ENCODE measurements at regions not wholly inside any gene's neighbourhood (a gene's known extent, or its start where the extent isn't known, plus 50 kb on each side); places are given as distances from the start of the nearest gene placed in this dataset.

GRCh38 chr15:66932634-66933024 lies 132.8 kb upstream of the SMAD3 start:
- no peaks in the 10 kb centered on the region for H3K36me3 ChIP-seq (replicated peaks)
- H3K27me3 ChIP-seq (replicated peaks), result no peaks in the 10 kb centered on the region
- in situ Hi-C loops (cut with HindIII; ENCODE audit: low pct_ligation_motif_present, low sequenced_read_pairs), result no loop called here
- no peak overlapping the region for H3K27ac ChIP-seq
- no peak overlapping the region for H3K4me3 ChIP-seq (ENCODE audit: low read depth, low read length)
- no peak for DNase-seq
- TF ChIP-seq, protein P1, sequence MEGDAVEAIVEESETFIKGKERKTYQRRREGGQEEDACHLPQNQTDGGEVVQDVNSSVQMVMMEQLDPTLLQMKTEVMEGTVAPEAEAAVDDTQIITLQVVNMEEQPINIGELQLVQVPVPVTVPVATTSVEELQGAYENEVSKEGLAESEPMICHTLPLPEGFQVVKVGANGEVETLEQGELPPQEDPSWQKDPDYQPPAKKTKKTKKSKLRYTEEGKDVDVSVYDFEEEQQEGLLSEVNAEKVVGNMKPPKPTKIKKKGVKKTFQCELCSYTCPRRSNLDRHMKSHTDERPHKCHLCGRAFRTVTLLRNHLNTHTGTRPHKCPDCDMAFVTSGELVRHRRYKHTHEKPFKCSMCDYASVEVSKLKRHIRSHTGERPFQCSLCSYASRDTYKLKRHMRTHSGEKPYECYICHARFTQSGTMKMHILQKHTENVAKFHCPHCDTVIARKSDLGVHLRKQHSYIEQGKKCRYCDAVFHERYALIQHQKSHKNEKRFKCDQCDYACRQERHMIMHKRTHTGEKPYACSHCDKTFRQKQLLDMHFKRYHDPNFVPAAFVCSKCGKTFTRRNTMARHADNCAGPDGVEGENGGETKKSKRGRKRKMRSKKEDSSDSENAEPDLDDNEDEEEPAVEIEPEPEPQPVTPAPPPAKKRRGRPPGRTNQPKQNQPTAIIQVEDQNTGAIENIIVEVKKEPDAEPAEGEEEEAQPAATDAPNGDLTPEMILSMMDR (IDR thresholded peaks at IDR 0.05; ENCODE audit: low read depth, low read length, missing control alignments), result no peak

DNA sequence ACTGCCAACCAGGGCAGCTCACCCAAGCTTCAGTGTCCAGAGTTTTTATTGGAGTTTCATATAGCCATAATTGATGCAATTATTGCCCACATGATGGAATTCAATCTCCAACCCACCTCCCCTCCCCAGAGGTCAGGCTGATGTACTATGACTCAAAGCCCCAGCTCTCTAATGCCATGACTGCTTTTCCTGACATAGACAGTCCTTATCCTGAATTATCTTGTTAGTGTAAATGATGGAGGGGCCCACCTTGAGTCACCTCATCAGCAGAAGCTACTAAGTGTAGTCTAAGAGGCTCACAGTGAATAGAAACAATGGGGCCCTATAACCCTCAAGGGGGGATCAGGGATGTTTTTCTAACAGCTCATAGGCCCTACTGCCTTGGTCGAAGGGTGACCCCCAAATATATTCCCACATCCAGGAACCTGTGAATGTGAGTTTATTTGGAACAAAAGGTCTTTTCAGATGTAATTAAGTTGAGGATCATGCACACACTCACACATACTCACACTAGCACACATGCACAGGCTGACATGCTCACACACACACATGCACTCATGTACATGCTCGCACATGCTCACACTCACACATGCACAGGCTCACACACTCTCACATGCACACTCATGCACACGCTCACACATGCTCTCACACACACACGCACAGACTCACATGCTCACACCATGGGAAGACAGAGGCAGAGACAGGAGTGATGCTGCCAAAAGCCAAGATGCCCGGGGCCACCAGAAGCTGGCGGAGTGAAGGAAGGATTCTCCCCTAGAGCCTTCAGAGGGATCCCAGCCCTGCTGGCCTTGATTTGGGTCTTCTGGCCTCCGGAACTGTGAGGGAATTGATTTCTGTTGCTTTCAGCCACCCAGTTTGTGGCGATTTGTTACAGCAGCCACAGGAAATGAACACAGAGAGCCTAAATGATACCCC lies 131.2 kb upstream of the SMAD3 start:
- in situ Hi-C loops (cut with HindIII; ENCODE audit: low pct_ligation_motif_present, low sequenced_read_pairs), result no loop called here
- DNase-seq, result no peak
- Histone ChIP-seq H3K4me3 (ENCODE audit: low read depth, low read length) (no peak overlapping the region), H3K27me3 (replicated peaks) (no peaks in the 10 kb centered on the region), H3K36me3 (replicated peaks) (no peaks in the 10 kb centered on the region), H3K27ac (no peak overlapping the region)
- TF ChIP-seq, protein P1 (IDR thresholded peaks at IDR 0.05; ENCODE audit: low read depth, low read length, missing control alignments), result no peak

DNA sequence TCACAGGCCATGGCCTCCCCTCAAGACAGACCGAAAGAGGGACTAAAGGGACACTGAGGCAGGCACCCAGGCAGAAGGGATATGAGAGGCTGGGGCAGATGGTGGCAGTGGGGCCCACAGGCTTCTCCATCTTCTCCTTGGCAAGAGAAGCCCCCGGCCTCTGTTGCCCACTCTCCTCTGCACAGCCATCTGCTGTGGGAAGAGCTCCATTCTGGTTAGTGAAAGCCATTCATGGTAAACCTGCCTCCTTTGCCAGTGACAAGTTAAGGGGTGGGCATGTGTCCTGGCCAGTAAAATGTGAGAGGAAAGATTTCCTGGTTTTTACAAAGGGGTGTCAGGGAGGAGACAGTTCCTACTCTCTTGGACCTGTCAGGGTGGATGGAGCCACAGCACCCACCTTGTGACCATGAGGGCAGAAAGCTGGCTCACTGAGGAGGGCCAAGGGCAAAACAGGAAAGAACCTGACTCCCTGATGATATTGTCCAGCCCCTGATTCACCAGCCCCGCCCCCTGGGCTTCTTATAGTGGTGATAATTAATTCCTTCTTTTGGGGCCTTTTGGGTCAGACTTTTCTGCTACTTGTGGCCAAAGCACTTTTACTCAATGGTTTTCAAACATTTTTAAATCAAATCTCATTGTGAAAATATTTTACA lies 130.4 kb upstream of the SMAD3 start:
- no peak overlapping the region for H3K27ac ChIP-seq
- H3K36me3 ChIP-seq (replicated peaks), result no peaks in the 10 kb centered on the region
- TF ChIP-seq, protein P1 (IDR thresholded peaks at IDR 0.05; ENCODE audit: low read depth, low read length, missing control alignments), result no peak
- H3K4me3 ChIP-seq (ENCODE audit: low read depth, low read length), result no peak overlapping the region
- no peak for DNase-seq
- in situ Hi-C loops (cut with HindIII; ENCODE audit: low pct_ligation_motif_present, low sequenced_read_pairs), result no loop called here
- no peaks in the 10 kb centered on the region for H3K27me3 ChIP-seq (replicated peaks)

GRCh38 chr15:66935688-66936087 lies 129.7 kb upstream of the SMAD3 start:
- in situ Hi-C loops (cut with HindIII; ENCODE audit: low pct_ligation_motif_present, low sequenced_read_pairs), result no loop called here
- Histone ChIP-seq H3K27me3 (replicated peaks) (no peaks in the 10 kb centered on the region), H3K36me3 (replicated peaks) (no peaks in the 10 kb centered on the region), H3K27ac (no peak overlapping the region), H3K4me3 (ENCODE audit: low read depth, low read length) (peak overlapping the region; percentile 53)
- no peak for DNase-seq
- TF ChIP-seq, protein P1 (IDR thresholded peaks at IDR 0.05; ENCODE audit: low read depth, low read length, missing control alignments), result no peak

GRCh38 chr15:66936109-66936860 lies 129.1 kb upstream of the SMAD3 start:
- no peaks in the 10 kb centered on the region for H3K27me3 ChIP-seq (replicated peaks)
- DNase-seq, result no peak
- H3K36me3 ChIP-seq (replicated peaks), result no peaks in the 10 kb centered on the region
- TF ChIP-seq, protein P1 (IDR thresholded peaks at IDR 0.05; ENCODE audit: low read depth, low read length, missing control alignments), result no peak
- H3K27ac ChIP-seq, result peak overlapping the region; percentile 10
- in situ Hi-C loops (cut with HindIII; ENCODE audit: low pct_ligation_motif_present, low sequenced_read_pairs), result no loop called here
- H3K4me3 ChIP-seq (ENCODE audit: low read depth, low read length), result peak overlapping the region; percentile 53
